GM18951 (cell line): ENCODE measurements at regions not wholly inside any gene's neighbourhood (a gene's known extent, or its start where the extent isn't known, plus 50 kb on each side); places are given as distances from the start of the nearest gene placed in this dataset.

Experiments
- POLR2A ChIP-seq: IDR thresholded peaks from 4 replicates; pipeline ENCODE4 v1.6.1; 2011; ENCODE audit warnings: mild to moderate bottlenecking; ENCODE audit not compliant: insufficient read length, insufficient read depth; ENCODE audit errors: extremely low read depth
- in situ Hi-C: fragments of 300-500 bp; cut with MboI; formaldehyde crosslinking; loops from one replicate; pipeline ENCODE4 v1.12.0; 2022; ENCODE audit warnings: low sequenced_read_pairs, mixed read lengths, inconsistent platforms; ENCODE audit not compliant: unreplicated experiment

GRCh38 chr13:73220966-73221720 is 162.3 kb downstream of the KLF5 start:
- in situ Hi-C loops, result no loop called here
- TF ChIP-seq POLR2A, result no peak

- no peak for TF ChIP-seq POLR2A
- in situ Hi-C loops, result no loop called here
Measured at GRCh38 chr13:73218181-73218580, 159.4 kb downstream of the KLF5 start.

GRCh38 chr13:73216381-73216831 is 157.6 kb downstream of the KLF5 start:
- TF ChIP-seq POLR2A, result no peak
- in situ Hi-C loops, result no loop called here

- no peak for TF ChIP-seq POLR2A
- in situ Hi-C loops, result no loop called here
Measured at GRCh38 chr13:73215823-73216222, 157.0 kb downstream of the KLF5 start.

GRCh38 chr13:73212482-73212881 is 153.7 kb downstream of the KLF5 start:
- in situ Hi-C loops, result no loop called here
- no peak for TF ChIP-seq POLR2A

- in situ Hi-C loops, result no loop called here
Measured at GRCh38 chr13:73210218-73210883, 151.5 kb downstream of the KLF5 start.

GRCh38 chr13:73204952-73205351 is 146.1 kb downstream of the KLF5 start:
- in situ Hi-C loops, result no loop called here
- TF ChIP-seq POLR2A, result no peak

More at GRCh38 chr13:73210218-73210883, 151.5 kb downstream of the KLF5 start:
- TF ChIP-seq POLR2A, result no peak

- in situ Hi-C loops, result no loop called here
- no peak for TF ChIP-seq POLR2A
Measured at GRCh38 chr13:73201626-73202025, 142.8 kb downstream of the KLF5 start.

GRCh38 chr13:73198991-73199411 is 140.2 kb downstream of the KLF5 start:
- TF ChIP-seq POLR2A, result no peak
- in situ Hi-C loops, result no loop called here

- in situ Hi-C loops, result no loop called here
- no peak for TF ChIP-seq POLR2A
Measured at GRCh38 chr13:73195091-73195490, 136.3 kb downstream of the KLF5 start.

GRCh38 chr13:73194310-73194709 is 135.5 kb downstream of the KLF5 start:
- no peak for TF ChIP-seq POLR2A
- in situ Hi-C loops, result no loop called here

- in situ Hi-C loops, result no loop called here
- TF ChIP-seq POLR2A, result no peak
Measured at GRCh38 chr13:73193554-73193953, 134.7 kb downstream of the KLF5 start.

- in situ Hi-C loops, result no loop called here
Measured at GRCh38 chr13:73190477-73190876, 131.7 kb downstream of the KLF5 start.

GRCh38 chr13:73189776-73190175 is 131.0 kb downstream of the KLF5 start:
- no peak for TF ChIP-seq POLR2A
- in situ Hi-C loops, result no loop called here

More at GRCh38 chr13:73190477-73190876, 131.7 kb downstream of the KLF5 start:
- TF ChIP-seq POLR2A, result no peak

GRCh38 chr13:73189362-73189761 is 130.6 kb downstream of the KLF5 start:
- in situ Hi-C loops, result no loop called here
- no peak for TF ChIP-seq POLR2A
